Fibroblast of lung (primary cell): ENCODE measurements at regions not wholly inside any gene's neighbourhood (a gene's known extent, or its start where the extent isn't known, plus 50 kb on each side); places are given as distances from the start of the nearest gene placed in this dataset.

ENCODE experiments used
- DNase-seq, 2 donors: peaks; one replicate each; pipeline versions ENCODE4 v3.0.0 to v3.0.0-alpha.2; 2010; ENCODE audit warnings: low read depth in 2 of 2
- H2AFZ ChIP-seq: 2 replicates; pipeline ENCODE4 v1.5.1; 2012; ENCODE audit warnings: low read length, control low read depth, inconsistent platforms
- H3K27ac ChIP-seq: 2 replicates; pipeline ENCODE4 v1.5.1; 2011; ENCODE audit warnings: low read length, control low read depth; ENCODE audit not compliant: insufficient read depth
- H3K27me3 ChIP-seq: 2 replicates; pipeline ENCODE4 v1.5.1; 2011; ENCODE audit warnings: mild to moderate bottlenecking, low read length; ENCODE audit not compliant: control insufficient read depth, insufficient read depth
- H3K36me3 ChIP-seq: 2 replicates; pipeline ENCODE4 v1.5.1; 2011; ENCODE audit warnings: low read length; ENCODE audit not compliant: control insufficient read depth, insufficient read depth
- H3K4me1 ChIP-seq: 2 replicates; pipeline ENCODE4 v1.5.1; 2011; ENCODE audit warnings: low read length; ENCODE audit not compliant: control insufficient read depth, insufficient read depth; ENCODE audit errors: extremely low read depth
- H3K4me2 ChIP-seq: 2 replicates; pipeline ENCODE4 v1.5.1; 2011; ENCODE audit warnings: low read length, control low read depth; ENCODE audit not compliant: insufficient read depth; ENCODE audit errors: extremely low read depth
- H3K4me3 ChIP-seq, 4 experiments: fragments of 200-600 bp in 1 of 4; sonication (generic) in 1 of 4; replicated peaks in 1 of 4; 2 replicates each; pipeline ENCODE4 v1.5.1; 2011 to 2016; ENCODE audit warnings: low read length in 4 of 4, low read depth in 3 of 4, mild to moderate bottlenecking in 3 of 4, control low read depth in 2 of 4, inconsistent platforms in 1 of 4, mixed read lengths in 1 of 4; ENCODE audit not compliant: insufficient read depth in 1 of 4; ENCODE audit errors: control extremely low read depth in 1 of 4
- H3K79me2 ChIP-seq: 2 replicates; pipeline ENCODE4 v1.5.1; 2012; ENCODE audit warnings: mild to moderate bottlenecking, low read length, inconsistent platforms; ENCODE audit not compliant: control insufficient read depth, insufficient read depth
- H3K9ac ChIP-seq: 2 replicates; pipeline ENCODE4 v1.5.1; 2011; ENCODE audit warnings: mild to moderate bottlenecking, low read length, control low read depth; ENCODE audit not compliant: insufficient read depth
- H3K9me3 ChIP-seq: 2 replicates; pipeline ENCODE4 v1.5.1; 2012; ENCODE audit warnings: low read depth, low read length; ENCODE audit not compliant: control insufficient read depth, insufficient read depth
- H4K20me1 ChIP-seq: 2 replicates; pipeline ENCODE4 v1.5.1; 2011; ENCODE audit warnings: low read length; ENCODE audit not compliant: control insufficient read depth, insufficient read depth; ENCODE audit errors: extremely low read depth
- EZH2 ChIP-seq: IDR thresholded peaks from 2 replicates; pipeline ENCODE4 v1.5.1; 2012; ENCODE audit warnings: low read length, control low read depth, mild to moderate bottlenecking; ENCODE audit errors: missing control alignments
- TF ChIP-seq, protein P1 (sequence below), 2 donors: IDR thresholded peaks in 1 of 2; conservative IDR thresholded peaks in 1 of 2; 1 replicate in 1 of 2; 2 replicates in 1 of 2; pipeline ENCODE4 v1.5.1; 2011 to 2012; ENCODE audit warnings: low read length in 2 of 2, control low read depth in 1 of 2, inconsistent platforms in 1 of 2, low read depth in 1 of 2, mild to moderate bottlenecking in 1 of 2

DNA sequence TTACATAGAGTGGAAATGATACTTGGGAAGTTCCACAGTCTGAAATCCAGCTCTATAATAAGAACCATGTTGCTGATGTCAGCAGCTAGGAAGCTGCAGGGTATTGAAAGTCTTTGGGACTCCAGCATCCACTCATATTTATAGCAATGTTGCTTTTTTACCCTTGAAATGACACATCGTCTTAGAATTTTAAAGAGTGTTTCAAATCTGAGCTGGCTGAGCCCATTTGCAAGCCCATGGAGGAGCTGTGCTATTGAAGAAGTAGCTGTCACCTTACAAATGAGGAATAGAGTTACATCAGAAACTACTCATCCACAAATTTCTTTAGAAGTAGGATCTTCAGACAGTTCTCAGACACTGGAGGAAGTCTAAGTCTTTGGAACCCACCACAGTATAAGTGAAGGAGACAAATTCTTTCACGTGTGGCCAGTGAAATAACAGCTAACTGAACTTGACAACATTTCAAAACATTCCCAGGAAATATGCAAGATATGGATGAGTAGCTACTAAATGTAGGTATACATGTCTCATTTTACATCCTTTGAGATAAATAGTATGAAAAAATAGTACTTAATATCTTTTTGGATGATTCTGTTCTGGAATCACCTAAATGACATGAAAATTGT lies 203.6 kb downstream of the ZNF365 start:
- peak; percentile 38 to 93 for DNase-seq
- Histone ChIP-seq H3K4me2 (no peak overlapping the region), H3K27ac (no peak overlapping the region), H2AFZ (no peak overlapping the region), H4K20me1 (no peaks in the 10 kb centered on the region), H3K4me1 (peaks cover 6% of the 10 kb centered on the region), H3K79me2 (no peaks in the 10 kb centered on the region), H3K4me3 (no peak overlapping the region), H3K27me3 (no peaks in the 10 kb centered on the region), H3K9ac (no peak overlapping the region), H3K9me3 (no peaks in the 10 kb centered on the region), H3K36me3 (no peaks in the 10 kb centered on the region)
- no peak for TF ChIP-seq EZH2
- TF ChIP-seq, protein P1, sequence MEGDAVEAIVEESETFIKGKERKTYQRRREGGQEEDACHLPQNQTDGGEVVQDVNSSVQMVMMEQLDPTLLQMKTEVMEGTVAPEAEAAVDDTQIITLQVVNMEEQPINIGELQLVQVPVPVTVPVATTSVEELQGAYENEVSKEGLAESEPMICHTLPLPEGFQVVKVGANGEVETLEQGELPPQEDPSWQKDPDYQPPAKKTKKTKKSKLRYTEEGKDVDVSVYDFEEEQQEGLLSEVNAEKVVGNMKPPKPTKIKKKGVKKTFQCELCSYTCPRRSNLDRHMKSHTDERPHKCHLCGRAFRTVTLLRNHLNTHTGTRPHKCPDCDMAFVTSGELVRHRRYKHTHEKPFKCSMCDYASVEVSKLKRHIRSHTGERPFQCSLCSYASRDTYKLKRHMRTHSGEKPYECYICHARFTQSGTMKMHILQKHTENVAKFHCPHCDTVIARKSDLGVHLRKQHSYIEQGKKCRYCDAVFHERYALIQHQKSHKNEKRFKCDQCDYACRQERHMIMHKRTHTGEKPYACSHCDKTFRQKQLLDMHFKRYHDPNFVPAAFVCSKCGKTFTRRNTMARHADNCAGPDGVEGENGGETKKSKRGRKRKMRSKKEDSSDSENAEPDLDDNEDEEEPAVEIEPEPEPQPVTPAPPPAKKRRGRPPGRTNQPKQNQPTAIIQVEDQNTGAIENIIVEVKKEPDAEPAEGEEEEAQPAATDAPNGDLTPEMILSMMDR (conservative IDR thresholded peaks at IDR 0.05 in 1 of 2, IDR thresholded peaks at IDR 0.05 in 1 of 2; ENCODE audit: low read depth in 1 of 2, low read length in 2 of 2): no peak

DNA sequence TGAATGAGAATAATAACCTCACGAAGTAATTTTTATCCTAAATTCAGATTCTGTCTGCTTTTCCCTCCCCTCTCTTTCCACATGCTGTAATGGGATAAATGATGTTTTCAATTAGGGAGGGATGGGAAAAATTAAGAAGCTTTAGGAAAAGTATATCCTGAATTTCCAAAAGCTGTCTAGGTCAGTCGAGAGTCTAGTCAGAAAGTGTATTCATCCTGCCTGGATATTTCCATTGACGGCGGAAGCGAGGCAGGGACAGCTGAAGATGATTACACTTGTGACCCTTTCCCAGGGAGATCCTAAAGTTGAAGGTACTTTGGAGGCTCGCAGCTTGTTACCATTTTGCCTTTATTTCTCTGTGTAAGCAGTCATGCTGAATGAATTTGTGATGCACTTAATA lies 204.1 kb downstream of the ZNF365 start:
- Histone ChIP-seq H3K27ac (no peak overlapping the region), H3K9me3 (no peaks in the 10 kb centered on the region), H3K79me2 (no peaks in the 10 kb centered on the region), H3K27me3 (no peaks in the 10 kb centered on the region), H2AFZ (no peak overlapping the region), H4K20me1 (no peaks in the 10 kb centered on the region), H3K4me3 (no peak overlapping the region), H3K4me2 (no peak overlapping the region), H3K36me3 (no peaks in the 10 kb centered on the region), H3K4me1 (peaks cover 9% of the 10 kb centered on the region), H3K9ac (no peak overlapping the region)
- no peak for DNase-seq
- TF ChIP-seq EZH2: no peak
- TF ChIP-seq, protein P1 (conservative IDR thresholded peaks at IDR 0.05 in 1 of 2, IDR thresholded peaks at IDR 0.05 in 1 of 2; ENCODE audit: low read depth in 1 of 2, low read length in 2 of 2): no peak

DNA sequence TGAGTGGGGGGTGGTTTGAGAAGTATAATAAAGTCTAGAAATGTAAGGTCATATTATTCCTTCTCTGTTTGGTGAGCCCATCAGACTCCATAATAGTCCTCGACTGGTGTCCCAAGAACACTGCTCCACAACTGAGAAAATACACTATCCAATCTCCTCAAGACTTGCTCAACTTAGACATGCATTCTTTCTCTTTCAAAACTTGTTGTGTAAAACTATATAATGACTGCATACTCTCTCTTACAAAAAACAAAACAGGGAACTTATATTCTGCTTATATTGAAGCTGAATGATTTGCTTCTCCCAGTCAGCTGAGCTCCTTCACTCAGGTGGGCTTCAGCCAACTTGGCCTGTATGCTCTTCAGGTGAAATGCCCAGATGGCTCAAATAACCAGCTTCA lies 204.7 kb downstream of the ZNF365 start:
- DNase-seq: no peak
- no peaks in the 10 kb centered on the region for H3K9me3 ChIP-seq
- no peaks in the 10 kb centered on the region for H3K79me2 ChIP-seq
- no peak overlapping the region for H3K4me3 ChIP-seq
- no peaks in the 10 kb centered on the region for H3K36me3 ChIP-seq
- H3K27me3 ChIP-seq: no peaks in the 10 kb centered on the region
- H3K4me2 ChIP-seq: no peak overlapping the region
- no peaks in the 10 kb centered on the region for H4K20me1 ChIP-seq
- H3K4me1 ChIP-seq: peaks cover 11% of the 10 kb centered on the region
- no peak for TF ChIP-seq EZH2
- TF ChIP-seq, protein P1 (conservative IDR thresholded peaks at IDR 0.05 in 1 of 2, IDR thresholded peaks at IDR 0.05 in 1 of 2; ENCODE audit: low read depth in 1 of 2, low read length in 2 of 2): no peak
- no peak overlapping the region for H2AFZ ChIP-seq
- no peak overlapping the region for H3K27ac ChIP-seq
- H3K9ac ChIP-seq: no peak overlapping the region
